GM18520 (cell line): ENCODE measurements at regions not wholly inside any gene's neighbourhood (a gene's known extent, or its start where the extent isn't known, plus 50 kb on each side); places are given as distances from the start of the nearest gene placed in this dataset.
"Not testable (repeated sequence)": the region's sequence is repeated elsewhere in the genome, so short reads cannot be mapped to it uniquely, and the experiment has no call there.

ENCODE experiments used
- ATAC-seq: cut with Tn5 transposase; IDR thresholded peaks from one replicate; pipeline ENCODE4 v1.9.1; 2021; ENCODE audit not compliant: unreplicated experiment

GRCh38 chr2:182594286-182594685 is 121.8 kb upstream of the DNAJC10 start:
- no peak for ATAC-seq

DNA sequence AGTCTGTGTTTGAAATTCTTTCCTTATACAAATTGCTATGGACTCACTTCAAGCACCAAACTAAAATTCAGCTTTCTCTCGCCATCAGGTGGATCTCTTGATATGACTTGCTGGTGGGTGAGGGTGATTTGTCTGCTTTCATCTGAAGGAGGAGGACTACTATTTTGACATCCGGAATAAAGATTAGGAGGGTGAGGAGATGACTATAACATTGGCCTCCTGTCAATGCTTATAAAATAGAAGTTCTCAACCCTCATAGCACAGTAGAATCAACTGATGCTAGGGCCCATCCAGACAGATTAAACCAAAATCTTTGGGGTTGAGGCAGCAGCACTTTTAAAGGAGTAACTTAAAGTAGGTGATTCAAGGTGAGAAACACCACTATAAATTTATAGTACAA is 120.4 kb upstream of the DNAJC10 start:
- no peak for ATAC-seq

DNA sequence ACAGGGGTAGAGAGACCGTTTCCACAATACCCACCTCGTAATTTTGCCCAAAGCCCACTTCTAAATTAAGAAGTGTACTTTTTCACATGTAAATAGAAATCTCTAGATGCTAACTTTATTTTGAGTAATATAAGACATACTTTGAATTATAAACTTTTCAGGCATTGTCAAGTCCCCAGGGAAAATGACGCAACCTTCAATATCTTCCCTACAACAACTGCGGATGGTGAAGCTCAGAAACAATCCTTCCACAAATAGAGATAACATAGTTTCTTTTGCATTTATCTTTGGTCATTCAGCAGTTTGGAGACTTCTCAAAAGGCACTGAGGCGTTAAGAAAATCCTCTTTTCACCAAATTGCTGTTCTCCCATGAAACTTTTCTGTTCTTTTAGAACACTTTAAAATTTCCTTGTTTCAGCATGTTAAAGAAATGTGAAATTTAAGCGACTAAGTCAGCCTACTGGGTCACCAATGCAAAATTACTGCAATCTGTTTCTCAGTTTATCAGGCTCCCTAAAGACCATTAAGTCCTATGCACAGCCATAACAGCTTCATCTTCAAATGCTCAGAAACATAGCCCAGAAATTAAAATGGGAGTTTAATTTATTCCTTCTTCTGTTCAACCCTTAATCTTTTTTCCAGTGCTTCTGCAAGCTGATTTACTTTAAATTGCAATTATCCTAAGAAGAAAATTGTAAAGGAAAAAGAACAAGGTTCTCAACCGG is 118.3 kb upstream of the DNAJC10 start:
- no peak for ATAC-seq

DNA sequence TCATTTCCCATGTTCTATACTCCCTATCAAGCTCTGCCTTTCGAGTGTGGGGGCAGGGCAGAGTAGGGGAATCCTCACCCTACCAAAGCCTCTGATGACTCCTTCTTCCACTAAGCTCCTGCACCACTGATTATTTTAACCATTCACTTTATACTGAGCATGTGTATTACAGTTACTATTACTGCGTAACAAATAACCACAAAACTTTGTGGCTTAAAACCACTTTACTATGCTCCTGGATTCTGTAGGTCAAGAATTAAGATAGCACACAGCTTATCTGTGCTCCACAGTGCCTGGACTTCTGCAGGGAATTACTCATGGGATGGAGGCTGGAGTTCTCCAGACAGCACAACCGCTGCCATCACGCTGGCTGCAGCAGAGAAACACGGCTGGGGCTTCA is 117.4 kb upstream of the DNAJC10 start:
- ATAC-seq: no peak

GRCh38 chr2:182605166-182605565 is 110.9 kb upstream of the DNAJC10 start:
- ATAC-seq: no peak

- no peak for ATAC-seq
These were observed 109.1 kb upstream of the DNAJC10 start for GRCh38 chr2:182606728-182607681.

DNA sequence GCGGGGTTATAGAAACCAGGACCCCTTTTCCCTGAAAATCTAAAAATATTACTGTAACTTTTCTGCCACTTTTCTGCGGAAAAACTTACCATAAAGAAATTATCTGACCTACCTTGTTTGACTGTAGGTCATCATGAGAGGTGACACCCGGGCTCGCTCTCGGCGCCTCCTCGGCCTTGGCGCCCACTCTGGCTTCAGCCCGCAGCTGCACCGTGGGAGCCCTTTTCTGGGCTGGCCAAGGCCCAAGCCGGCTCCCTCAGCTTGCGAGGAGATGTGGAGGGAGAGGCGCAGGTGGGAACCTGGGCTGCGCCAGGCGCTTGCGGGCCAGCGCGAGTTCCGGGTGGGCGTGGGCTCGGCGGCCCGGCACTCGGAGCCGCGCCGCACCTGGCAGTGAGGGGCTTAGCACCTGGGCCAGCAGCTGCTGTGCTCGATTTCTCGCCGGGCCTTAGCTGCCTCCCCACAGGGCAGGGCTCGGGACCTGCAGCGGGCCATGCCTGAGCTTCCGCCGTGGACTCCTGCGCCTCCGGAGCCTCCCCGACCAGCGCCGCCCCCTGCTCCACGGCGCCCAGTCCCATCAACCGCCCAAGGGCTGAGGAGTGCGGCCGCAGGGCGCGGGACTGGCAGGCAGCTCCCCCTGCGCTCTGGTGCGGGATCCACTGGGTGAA is 107.7 kb upstream of the DNAJC10 start:
- no peak for ATAC-seq

- ATAC-seq: not testable (repeated sequence)
These were observed 107.1 kb upstream of the DNAJC10 start for GRCh38 chr2:182609005-182609404.

DNA sequence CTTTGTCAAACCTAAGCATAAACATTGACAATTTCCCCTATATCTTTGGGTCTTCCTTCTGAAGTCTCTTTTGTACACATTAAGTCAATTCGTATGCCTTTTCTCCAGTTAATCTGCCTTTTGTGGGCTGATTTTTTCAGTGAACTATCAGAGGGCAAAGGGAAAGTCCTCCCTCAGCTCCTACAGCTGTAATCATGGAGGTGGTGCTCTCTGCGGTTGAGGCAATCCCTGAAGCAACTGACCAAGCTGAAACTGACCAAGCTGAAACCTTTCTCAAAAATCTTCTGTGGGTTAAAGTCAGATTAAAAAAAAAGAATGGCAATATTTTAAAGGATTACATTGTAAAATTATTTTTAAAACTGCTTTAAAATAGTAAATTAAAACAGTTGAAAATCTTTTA is 105.8 kb upstream of the DNAJC10 start:
- ATAC-seq: no peak

GRCh38 chr2:182611009-182611408 is 105.0 kb upstream of the DNAJC10 start:
- no peak for ATAC-seq

- no peak for ATAC-seq
These were observed 101.0 kb upstream of the DNAJC10 start for GRCh38 chr2:182615036-182615435.

DNA sequence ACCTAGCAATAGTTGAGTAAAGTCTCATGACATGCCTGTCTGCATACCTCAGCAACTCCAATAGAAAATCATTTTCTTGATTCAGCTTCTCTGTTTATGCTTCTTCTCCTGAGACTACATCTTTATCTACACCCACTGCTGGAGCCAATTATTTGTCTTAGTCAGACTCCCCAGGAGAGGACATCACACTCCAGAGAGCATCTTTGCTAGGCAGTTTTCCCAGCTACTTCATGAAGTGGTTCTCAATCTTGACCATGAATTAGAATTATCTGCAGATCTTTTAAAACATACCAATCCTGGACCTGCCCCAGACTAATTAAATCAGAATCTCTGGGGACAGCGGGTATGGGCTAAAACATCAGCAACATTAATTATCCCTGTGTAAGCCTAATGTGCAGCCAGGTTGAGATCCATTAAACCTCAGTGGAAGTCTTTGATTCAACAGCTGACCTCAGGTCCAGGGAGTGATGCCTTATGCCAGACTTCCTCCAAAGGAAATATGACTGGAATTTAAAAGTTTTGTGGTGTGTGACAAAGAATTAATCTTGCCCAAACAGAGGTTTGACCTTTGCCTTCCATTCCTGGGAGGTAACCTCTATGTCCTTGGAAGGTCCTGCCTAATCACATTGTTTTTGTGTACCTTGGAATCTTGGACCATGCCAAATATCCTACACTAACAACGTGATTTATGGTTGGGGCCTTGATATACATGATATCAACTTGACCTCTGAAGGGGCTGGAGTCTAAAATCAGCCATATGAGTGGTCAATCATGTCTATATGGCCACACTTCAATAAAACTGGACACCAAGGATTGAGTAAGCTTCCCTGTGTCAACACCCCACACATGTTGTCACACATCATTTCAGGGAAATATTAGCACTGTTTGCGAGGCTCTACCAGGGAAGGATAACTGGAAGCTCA is 99.3 kb upstream of the DNAJC10 start:
- no peak for ATAC-seq

- no peak for ATAC-seq
These were observed 97.4 kb upstream of the DNAJC10 start for GRCh38 chr2:182618672-182619079.

DNA sequence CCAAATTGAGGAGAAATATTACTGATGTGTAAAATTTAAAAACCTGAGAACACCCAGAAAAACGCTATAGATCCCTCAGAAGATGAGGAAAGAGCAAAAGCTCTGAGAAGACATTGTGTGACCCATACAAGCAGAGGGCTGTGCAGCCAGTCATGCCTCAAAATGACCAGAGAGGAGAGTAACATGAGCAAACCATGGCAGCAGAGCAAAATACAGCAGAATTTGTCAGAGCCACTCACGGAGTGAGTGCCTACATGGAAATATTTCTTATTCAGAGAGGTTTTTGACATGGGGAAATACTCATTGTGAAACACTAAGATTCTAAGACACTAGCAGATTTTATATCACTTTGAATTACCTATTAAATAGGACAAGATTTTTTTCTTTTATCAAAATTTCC is 96.8 kb upstream of the DNAJC10 start:
- ATAC-seq: no peak

DNA sequence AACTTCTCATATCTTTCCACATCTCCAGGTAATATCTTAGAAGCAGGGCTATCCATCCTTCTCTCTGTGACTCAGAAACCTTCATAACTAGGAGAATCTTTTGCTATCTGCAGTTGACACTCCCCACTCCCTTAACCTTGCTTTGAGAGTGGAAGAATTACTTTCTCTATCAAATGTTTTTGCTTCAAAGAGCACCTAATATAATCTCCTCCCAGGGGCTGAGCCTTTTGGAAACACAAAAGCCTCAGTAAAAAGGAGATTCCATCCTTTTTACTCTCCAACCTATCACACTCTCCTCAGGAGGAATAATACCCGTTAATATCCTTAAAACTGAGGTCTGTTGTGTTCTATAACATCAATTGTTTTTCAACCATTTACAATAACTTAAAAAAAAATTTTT is 94.9 kb upstream of the DNAJC10 start:
- no peak for ATAC-seq

GRCh38 chr2:182621810-182622209 is 94.2 kb upstream of the DNAJC10 start:
- ATAC-seq: no peak

DNA sequence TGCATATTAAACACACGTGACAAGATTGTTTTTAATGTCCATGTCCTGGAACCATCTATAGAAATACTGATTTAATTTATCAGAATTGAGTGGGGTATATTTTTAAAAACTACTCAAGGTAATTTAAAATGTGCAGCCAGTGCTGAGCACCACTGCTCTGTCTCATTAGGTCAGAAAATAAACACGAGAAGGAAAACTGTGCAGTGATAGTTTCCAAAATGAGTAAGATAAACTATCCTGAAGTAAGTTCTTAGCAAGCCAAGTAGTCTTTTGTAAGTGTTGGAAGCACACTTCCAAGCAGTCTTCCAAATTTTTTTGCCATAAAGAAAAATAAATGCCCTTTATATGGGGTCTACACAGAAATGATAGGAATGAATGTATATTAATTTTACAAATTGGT is 93.8 kb upstream of the DNAJC10 start:
- ATAC-seq: no peak

DNA sequence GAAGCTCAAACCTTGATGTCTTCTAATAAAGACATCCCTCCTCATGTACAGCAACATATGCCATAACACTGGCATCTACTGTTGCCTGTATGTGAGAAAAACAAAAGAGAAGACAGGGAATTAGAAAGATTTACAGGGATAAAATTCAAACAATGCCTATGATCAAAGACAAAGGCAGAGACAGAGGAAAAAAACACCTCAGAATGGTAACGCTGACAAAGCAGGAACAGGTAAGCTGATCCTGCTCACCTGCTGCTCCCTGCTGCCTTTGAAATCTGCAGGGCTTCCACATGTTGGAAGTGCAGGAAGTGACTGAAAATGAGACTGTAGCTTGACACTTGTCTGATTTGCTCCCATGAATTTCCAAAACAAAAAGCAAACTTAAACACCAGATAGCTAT is 90.2 kb upstream of the DNAJC10 start:
- ATAC-seq: no peak

DNA sequence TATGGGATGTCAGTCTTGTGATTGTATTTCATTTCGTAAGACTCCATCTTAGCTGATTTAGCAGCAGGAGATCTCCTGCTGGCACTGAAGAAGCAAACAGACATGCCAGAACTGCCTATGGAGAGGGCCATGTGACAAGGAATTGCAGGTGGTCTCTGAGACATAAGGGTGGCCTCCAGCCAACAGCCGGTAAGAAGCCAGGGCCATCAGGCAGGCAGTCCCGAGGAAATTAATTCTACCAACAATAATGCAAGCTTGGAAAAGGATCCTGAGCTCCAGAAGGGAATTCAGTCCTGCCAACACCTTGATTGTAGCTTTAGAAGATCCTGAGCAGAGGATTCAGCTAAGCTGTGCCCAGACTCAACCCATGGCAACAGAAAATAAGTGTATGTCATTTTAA is 87.1 kb upstream of the DNAJC10 start:
- ATAC-seq: no peak

GRCh38 chr2:182630207-182630606 is 85.8 kb upstream of the DNAJC10 start:
- no peak for ATAC-seq

DNA sequence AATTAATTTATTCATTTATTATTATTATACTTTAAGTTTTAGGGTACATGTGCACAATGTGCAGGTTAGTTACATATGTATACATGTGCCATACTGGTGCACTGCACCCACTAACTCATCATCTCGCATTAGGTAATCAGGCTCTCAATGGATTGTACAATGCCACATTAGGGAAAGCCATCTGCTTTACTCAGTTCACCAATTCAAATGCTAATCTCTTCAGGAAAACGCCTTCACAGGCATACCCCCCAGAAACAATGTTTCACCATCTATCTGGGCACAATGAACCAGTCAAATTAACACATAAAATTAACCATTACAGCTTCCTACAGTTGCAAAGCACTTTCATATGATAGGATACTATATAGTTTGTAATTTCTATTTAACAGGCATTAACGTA is 84.8 kb upstream of the DNAJC10 start:
- no peak for ATAC-seq
